Gastroesophageal sphincter (tissue), 4 donors: ENCODE measurements at regions not wholly inside any gene's neighbourhood (a gene's known extent, or its start where the extent isn't known, plus 50 kb on each side); places are given as distances from the start of the nearest gene placed in this dataset.

Experiments
- ATAC-seq: fragments of 150-250 bp; one replicate; pipeline ENCODE4 v1.9.1; 2016; ENCODE audit warnings: mild to moderate bottlenecking, moderate library complexity
- H3K27ac ChIP-seq, 4 donors: fragments of 200-600 bp; sonication (generic) in 3 of 4; 1 replicate in 3 of 4; 2 replicates in 1 of 4; pipeline ENCODE4 v1.5.1; 2016 to 2019
- H3K27me3 ChIP-seq: fragments of 200-600 bp; sonication (generic); one replicate; pipeline ENCODE4 v1.5.1; 2019
- H3K36me3 ChIP-seq, 2 donors: fragments of 200-600 bp; sonication (generic); one replicate each; pipeline ENCODE4 v1.5.1; 2019; ENCODE audit warnings: control low read depth in 1 of 2
- H3K4me1 ChIP-seq, 3 donors: fragments of 200-600 bp; sonication (generic); 1 replicate in 2 of 3; 2 replicates in 1 of 3; pipeline ENCODE4 v1.5.1; 2016 to 2019; ENCODE audit warnings: control low read depth in 2 of 3
- H3K4me3 ChIP-seq, 2 donors: fragments of 200-600 bp; sonication (generic); one replicate each; pipeline ENCODE4 v1.5.1; 2019; ENCODE audit warnings: mild to moderate bottlenecking in 1 of 2, moderate library complexity in 1 of 2
- H3K9me3 ChIP-seq, 3 donors: fragments of 200-600 bp; sonication (generic); one replicate each; pipeline ENCODE4 v1.5.1; 2017 to 2019; ENCODE audit warnings: control low read depth in 2 of 3
- EP300 ChIP-seq: sonication (generic); formaldehyde crosslinking; IDR thresholded peaks from one replicate; pipeline ENCODE4 v1.6.1; 2017; ENCODE audit warnings: antibody characterized with exemption, mild to moderate bottlenecking
- POLR2A ChIP-seq, 2 donors: fragments of 450-650 bp; IDR thresholded peaks; one replicate each; pipeline ENCODE4 v1.6.1; 2017; ENCODE audit warnings: antibody characterized with exemption in 2 of 2, mild to moderate bottlenecking in 2 of 2, moderate library complexity in 1 of 2
- POLR2AphosphoS5 ChIP-seq: sonication (generic); formaldehyde crosslinking; IDR thresholded peaks from one replicate; pipeline ENCODE4 v1.6.1; 2017; ENCODE audit warnings: antibody characterized with exemption
- WGBS, 2 donors: methylation state at CpG; one replicate each; pipeline ENCODE4 v1.1.5; 2018; ENCODE audit warnings: low coverage in 1 of 2; 5-methylcytosine and 5-hydroxymethylcytosine counted together
- TF ChIP-seq, protein P1 (sequence below), 4 experiments: fragments of 200-600 bp in 2 of 4; fragments of 450-650 bp in 2 of 4; sonication (generic) in 1 of 4; IDR thresholded peaks; one replicate each; pipeline ENCODE4 v1.5.1; 2017 to 2019; ENCODE audit warnings: antibody characterized with exemption in 4 of 4, mild to moderate bottlenecking in 2 of 4, moderate library complexity in 2 of 4

DNA sequence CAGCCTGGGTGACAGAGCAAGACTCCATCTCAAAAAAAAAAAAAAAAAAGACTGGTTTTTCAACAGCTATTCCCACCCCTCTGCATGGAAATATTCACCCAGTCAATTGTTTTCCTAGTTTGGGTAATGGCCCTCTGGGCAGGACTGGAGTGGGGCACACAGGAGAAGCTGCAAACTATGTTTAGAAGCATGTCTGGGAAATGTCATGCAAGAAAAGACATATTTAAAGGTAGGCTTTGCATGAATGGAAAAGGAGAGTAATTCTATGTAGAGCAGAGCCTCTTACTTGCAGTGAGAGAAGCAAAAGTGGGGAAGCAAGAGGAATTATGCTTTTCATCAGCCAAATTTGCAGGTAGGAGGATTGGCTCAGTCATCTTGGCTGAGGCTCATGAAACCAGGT, 276.5 kb upstream of the PLEKHG7 start:
- H3K27me3 ChIP-seq = no peaks in the 10 kb centered on the region
- no peaks in the 10 kb centered on the region for H3K4me1 ChIP-seq
- no peak for ATAC-seq
- H3K27ac ChIP-seq = no peak overlapping the region
- no peaks in the 10 kb centered on the region for H3K36me3 ChIP-seq
- H3K9me3 ChIP-seq = no peaks in the 10 kb centered on the region
- TF ChIP-seq POLR2A (IDR thresholded peaks at IDR 0.05) = no peak
- TF ChIP-seq, protein P1, sequence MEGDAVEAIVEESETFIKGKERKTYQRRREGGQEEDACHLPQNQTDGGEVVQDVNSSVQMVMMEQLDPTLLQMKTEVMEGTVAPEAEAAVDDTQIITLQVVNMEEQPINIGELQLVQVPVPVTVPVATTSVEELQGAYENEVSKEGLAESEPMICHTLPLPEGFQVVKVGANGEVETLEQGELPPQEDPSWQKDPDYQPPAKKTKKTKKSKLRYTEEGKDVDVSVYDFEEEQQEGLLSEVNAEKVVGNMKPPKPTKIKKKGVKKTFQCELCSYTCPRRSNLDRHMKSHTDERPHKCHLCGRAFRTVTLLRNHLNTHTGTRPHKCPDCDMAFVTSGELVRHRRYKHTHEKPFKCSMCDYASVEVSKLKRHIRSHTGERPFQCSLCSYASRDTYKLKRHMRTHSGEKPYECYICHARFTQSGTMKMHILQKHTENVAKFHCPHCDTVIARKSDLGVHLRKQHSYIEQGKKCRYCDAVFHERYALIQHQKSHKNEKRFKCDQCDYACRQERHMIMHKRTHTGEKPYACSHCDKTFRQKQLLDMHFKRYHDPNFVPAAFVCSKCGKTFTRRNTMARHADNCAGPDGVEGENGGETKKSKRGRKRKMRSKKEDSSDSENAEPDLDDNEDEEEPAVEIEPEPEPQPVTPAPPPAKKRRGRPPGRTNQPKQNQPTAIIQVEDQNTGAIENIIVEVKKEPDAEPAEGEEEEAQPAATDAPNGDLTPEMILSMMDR (IDR thresholded peaks at IDR 0.05) = no peak
- no peak overlapping the region for H3K4me3 ChIP-seq

- no peaks in the 10 kb centered on the region for H3K36me3 ChIP-seq
- H3K4me1 ChIP-seq = no peaks in the 10 kb centered on the region
- no peak overlapping the region for H3K27ac ChIP-seq
- no peak overlapping the region for H3K4me3 ChIP-seq
- H3K27me3 ChIP-seq = no peaks in the 10 kb centered on the region
- no peak for TF ChIP-seq EP300
- TF ChIP-seq POLR2A (IDR thresholded peaks at IDR 0.05) = no peak
- TF ChIP-seq, protein P1 (IDR thresholded peaks at IDR 0.05) = no peak
- no peak for ATAC-seq
- H3K9me3 ChIP-seq = no peaks in the 10 kb centered on the region
- 80 to 92% methylated on average over 1 of the region's 1 CpG for WGBS, 2 donors
Measured at GRCh38 chr12:92425165-92425564, 277.6 kb upstream of the PLEKHG7 start.

DNA sequence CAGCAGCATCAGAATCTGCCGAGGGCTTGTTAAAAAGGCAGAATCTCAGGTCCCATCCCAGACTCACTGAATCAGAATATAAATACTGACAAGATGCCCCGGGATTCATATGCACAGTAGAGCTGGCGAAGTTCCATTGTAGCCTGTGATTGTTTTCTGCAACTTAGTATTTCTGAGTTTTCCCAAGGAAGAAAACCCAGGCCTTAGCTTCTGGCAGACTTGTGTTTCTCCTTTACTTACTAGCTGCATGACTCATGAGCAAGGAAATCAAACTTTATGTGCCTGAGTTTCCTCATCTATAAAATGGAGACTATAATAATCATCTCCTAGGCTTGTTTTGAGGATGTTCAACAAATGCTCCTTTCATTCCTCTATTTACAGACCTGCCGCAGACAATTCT, 278.5 kb upstream of the PLEKHG7 start:
- TF ChIP-seq, protein P1 (IDR thresholded peaks at IDR 0.05) = no peak
- no peak for TF ChIP-seq EP300
- TF ChIP-seq POLR2A (IDR thresholded peaks at IDR 0.05) = no peak
- no peaks in the 10 kb centered on the region for H3K36me3 ChIP-seq
- H3K9me3 ChIP-seq = no peaks in the 10 kb centered on the region
- no peak overlapping the region for H3K4me3 ChIP-seq
- H3K4me1 ChIP-seq = no peaks in the 10 kb centered on the region
- ATAC-seq = no peak
- H3K27ac ChIP-seq = no peak overlapping the region
- H3K27me3 ChIP-seq = no peaks in the 10 kb centered on the region
- WGBS, 2 donors = 58 to 69% methylated on average over 4 of the region's 4 CpGs

GRCh38 chr12:92421701-92422100, 276.1 kb upstream of the BTG1 start:
- Histone ChIP-seq H3K4me3 (no peak overlapping the region), H3K27me3 (no peaks in the 10 kb centered on the region), H3K27ac (no peak overlapping the region), H3K4me1 (no peaks in the 10 kb centered on the region), H3K9me3 (no peaks in the 10 kb centered on the region), H3K36me3 (no peaks in the 10 kb centered on the region)
- ATAC-seq = no peak
- TF ChIP-seq POLR2AphosphoS5 = no peak
- TF ChIP-seq EP300 = no peak
- TF ChIP-seq, protein P1 (IDR thresholded peaks at IDR 0.05) = no peak
- no peak for TF ChIP-seq POLR2A (IDR thresholded peaks at IDR 0.05)

DNA sequence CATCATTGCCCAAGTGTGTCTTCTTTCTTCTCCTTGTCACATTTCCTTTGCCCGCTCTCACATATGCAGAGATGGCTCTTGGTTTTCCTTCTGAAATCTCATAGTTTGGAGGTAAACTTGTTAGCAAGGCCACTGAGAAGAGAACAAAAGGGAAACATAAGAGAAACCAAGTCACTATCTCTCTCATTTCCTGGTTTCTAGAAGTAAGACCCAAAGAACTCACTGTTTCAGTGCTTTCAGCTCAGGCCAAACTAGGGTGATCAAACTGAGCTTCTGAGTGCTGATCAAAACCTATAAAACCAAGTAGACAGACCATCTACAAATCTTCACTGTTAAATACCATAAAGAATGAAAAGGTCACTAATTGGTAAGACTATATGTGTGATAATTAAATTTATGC, 275.4 kb upstream of the BTG1 start:
- Histone ChIP-seq H3K4me3 (no peak overlapping the region), H3K9me3 (no peaks in the 10 kb centered on the region), H3K27me3 (no peaks in the 10 kb centered on the region), H3K27ac (no peak overlapping the region), H3K36me3 (no peaks in the 10 kb centered on the region), H3K4me1 (no peaks in the 10 kb centered on the region)
- ATAC-seq = no peak
- TF ChIP-seq POLR2AphosphoS5 (no peak), POLR2A (IDR thresholded peaks at IDR 0.05) (no peak), EP300 (no peak)
- TF ChIP-seq, protein P1 (IDR thresholded peaks at IDR 0.05) = no peak
- 100% methylated on average over 1 of the region's 1 CpG; no CpG with 5 or more reads in 1 of the 2 donors for WGBS, 2 donors
